HG03280 (cell line): ENCODE measurements at regions not wholly inside any gene's neighbourhood (a gene's known extent, or its start where the extent isn't known, plus 50 kb on each side); places are given as distances from the start of the nearest gene placed in this dataset.
A peak's percentile ranks its signal among the peaks of the same experiment; 100 is the strongest.

Experiments used
- ATAC-seq: cut with Tn5 transposase; IDR thresholded peaks from one replicate; pipeline ENCODE4 v1.9.1; 2021; ENCODE audit warnings: mild to moderate bottlenecking, moderate library complexity; ENCODE audit not compliant: unreplicated experiment

DNA sequence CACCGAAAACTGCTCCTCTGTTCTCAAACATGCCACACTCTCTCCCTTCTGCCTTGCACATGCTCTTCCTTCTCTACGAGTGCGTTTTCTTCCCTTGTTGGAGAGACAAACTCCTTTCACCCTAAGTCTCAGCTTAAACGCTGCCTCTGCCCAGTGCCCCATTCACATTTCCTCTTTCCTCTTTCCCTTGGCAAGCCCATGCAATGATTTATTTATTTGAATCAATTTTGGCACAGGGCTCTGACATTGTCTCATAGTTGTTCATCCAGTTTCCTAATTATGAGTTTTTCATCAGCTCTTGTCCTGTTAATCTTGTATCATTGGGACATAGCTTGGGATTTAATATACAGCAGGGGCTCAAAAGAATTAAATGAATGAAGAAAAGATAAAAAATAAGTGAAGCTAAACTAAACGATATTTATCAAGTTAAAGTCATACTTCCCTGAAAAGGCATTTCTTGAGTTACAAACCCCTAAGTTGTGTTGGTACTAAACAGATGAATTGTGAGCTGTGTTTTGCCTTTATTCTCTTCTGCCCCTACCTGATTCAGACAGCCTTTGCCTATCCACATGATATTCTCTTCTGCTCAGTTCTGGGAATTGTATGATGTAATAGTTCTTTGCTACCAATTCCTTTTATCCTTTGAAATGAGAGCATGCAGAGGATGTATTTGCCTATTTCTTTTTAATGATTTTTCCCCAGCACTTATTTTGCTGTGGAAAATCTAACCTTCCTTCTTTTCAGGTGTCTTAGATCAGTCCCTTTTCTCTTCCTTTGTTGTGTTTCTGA is 704.4 kb downstream of the UTRN start:
- ATAC-seq = no peak

DNA sequence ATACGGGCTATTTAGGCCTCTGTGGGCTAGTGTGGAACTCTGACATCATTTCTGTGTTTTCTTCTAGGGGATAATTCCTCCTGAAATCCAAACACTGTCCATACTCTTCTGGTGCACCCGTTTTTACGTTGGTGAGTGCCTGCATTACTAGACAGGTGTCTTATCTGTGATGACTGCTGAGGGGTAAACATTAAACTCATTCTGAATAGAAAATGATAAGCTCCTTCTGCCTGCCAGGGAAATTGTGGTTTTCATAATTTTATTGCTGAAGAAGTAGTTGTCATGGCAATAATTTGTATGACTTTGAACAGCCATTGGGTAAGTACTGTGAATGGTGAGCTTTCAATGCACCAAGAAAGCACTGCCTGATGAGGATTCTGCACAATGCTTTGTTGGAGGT is 705.6 kb downstream of the UTRN start:
- no peak for ATAC-seq

DNA sequence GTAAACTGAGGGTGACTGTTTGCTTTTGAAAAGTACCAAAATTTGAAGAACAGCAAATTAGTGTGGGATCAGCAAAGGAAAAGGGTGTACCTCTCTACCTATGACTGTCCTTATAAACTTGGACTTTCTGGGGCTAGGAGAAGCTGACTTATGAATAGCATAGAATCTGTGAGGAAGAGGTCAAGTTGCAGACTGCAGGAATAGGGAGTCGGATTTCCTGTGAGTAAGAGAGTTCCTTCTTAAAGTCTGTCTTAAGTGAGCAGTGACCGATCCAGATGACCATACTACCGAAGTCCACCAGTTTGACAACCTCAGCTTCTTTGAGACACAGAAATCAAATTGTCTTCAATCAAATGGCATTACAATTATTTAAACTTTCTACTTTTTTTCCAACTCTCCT is 708.7 kb downstream of the UTRN start:
- ATAC-seq = no peak

DNA sequence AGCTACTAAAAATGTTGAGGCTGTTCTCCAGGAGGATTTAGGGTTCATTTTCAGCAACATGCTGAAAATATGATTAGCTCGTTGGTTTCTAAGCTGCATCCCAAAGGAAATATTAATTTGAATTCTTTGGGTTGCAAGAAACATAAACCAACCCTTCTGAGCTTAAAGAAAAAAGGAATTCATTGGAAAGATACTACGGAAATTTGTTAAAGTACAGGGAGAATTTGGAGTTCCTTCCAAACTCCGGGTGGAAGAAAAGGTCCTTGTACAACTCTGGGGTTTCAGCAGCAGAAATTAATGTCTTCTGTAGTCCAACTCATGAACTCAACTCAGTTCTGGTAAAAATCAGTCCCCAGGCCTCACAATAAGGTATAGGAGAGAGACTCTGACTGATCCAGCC is 712.9 kb downstream of the UTRN start:
- ATAC-seq = no peak

DNA sequence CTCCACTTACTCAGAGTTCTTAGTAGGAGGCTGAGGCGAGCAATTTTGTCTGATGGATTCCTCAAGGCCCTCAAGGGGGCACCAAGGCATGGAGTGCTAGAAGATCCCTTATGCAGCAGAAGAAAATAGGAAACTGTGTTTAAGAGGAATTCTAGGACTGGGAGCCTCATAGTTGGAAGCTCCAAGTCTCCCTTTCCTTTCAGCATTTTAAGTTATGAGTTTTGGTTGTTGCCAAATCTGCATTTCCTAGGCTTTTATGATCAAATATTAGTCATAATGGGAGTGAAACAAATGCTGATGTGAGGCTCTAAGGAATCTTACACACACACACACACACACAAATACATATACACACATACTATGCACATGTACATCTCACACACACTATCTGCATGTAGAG is 714.0 kb downstream of the UTRN start:
- no peak for ATAC-seq

DNA sequence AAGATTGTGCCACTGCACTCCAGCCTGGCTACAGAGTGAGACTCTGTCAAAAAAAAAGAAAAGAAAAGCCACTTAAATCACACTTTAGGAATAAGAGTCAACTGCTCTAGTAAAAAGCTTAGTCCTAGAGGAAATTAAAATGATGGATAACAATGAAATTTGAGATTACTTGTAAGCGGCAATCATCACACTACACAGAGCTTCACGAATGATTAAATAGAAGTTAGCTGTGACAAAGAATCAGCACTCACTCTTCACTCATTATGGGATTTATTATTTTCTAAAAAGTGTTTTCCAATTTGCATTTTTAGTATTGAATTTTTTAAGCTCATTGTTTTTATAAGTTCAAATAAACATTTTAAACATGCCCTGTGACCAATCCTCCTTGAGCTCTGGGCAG is 718.0 kb downstream of the UTRN start:
- no peak for ATAC-seq

DNA sequence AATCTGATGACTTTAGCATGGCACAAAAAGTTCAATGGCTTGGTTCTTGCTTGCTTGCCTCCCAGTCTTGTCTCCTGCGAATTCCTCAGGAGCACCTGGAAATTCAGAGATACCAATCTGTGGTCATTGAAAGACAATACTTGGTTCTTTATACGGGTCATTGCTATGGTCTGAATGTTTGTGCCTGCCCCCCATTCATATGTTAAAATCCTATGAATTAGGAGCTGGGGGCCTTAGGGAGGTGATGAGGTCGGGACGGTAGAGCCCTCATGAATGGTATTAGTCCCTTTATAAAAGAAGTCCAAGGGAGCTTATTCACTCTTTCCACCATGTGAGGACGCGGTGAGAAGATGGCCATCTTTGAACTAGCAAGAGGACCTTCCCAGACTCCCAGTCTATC is 721.8 kb downstream of the UTRN start:
- no peak for ATAC-seq

DNA sequence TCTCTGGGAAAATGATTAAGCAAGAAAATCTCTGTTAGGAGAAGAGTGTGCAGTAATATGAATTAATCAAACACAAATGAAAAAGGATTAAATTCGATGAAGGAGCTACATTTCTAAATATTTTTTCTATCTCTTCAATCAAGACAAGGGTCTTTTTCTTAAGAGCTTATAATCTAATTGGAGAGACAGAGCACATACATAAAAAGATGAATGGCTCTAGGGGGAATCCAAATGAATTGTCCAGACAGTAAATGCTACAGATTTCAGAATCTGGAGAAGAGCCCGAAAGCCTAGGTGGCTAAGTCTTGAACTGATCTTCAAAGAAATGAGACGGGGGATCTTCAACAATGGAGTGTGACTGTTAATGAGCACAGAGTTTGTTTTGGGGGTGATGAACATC is 723.6 kb downstream of the UTRN start:
- ATAC-seq = no peak

DNA sequence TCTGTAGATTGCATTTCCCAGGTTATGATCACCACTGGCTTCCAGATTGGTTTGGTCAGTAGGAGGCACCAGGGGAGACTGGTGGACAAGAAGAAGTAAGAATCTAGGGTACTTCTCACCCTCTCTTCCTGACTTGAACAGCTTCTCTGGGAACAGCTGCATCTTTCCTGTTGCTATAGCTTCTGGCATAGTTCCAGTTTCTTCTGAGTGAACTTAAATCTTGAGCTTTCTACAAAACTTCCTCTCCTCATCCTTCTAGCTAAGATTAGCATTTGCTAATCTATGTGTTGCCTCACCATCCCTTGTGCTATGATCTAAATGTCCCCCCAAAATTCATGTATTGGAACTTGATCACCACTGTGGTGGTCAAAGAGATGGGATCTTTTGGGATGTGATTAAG is 724.6 kb downstream of the UTRN start:
- ATAC-seq = no peak

DNA sequence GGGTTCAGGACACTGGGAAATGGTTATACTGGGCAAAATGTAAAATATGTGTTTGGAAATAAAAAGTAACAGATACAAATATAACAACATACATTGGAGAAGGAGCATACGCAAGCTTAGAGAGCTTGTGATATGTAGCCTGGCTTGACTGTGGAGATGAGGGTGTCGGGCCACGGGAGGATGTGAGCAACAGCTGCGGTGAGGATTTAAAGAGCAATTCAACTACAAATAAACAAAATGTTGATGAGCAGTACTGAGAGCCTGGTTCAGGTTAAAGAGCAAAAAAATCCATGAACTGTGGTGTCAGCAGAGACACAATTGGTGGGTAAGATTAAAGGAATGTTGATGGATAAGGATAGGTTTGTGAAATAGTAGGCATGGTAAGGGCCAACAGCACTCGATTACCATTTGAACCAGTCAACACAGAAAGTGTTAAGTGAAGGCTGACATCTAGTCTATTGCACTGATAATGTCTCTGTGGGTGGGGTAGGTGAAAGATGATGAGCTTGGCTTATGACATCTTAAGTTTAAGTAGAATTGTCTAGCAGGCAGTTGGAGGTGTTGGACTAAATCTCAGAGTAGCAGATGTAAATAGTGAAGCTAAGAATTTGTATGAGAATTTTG is 723.2 kb downstream of the EPM2A start:
- ATAC-seq = no peak

DNA sequence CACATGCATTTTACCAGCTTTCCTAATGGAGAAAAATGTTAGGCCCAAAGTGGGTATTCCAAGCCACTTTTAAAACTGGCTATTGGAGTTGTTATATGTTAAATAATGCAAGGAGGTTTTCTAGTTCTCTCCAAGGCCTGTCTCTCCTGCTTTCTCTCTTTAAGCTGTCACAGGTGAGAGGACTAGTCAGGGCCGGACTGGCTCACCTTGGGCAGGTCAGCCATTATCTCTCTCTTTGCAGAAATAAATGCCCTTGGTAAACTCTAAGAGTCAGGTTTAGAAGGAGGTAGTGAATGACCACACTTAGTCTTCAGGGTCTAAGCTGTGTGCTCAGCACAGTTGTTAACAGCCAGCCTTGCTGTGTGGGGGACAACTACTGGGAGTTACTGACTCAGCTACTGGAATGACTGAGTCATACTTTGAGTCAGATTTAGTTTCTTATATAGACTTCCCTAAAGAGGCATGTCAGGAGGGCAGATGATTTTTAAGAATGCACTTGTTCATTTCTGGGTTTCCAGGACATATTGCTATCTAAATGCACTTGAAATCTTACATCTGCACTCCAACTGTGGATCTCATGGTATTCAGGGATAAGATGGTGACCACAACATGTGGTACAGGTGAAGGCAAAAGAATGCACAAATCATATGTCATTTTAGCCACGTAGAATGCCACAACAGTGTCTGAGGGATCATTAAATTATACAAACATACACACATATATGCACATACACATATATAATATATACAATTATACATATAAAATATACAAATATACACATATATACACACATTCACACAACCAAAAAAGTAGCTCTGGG is 719.4 kb downstream of the EPM2A start:
- ATAC-seq = peak; percentile 97

DNA sequence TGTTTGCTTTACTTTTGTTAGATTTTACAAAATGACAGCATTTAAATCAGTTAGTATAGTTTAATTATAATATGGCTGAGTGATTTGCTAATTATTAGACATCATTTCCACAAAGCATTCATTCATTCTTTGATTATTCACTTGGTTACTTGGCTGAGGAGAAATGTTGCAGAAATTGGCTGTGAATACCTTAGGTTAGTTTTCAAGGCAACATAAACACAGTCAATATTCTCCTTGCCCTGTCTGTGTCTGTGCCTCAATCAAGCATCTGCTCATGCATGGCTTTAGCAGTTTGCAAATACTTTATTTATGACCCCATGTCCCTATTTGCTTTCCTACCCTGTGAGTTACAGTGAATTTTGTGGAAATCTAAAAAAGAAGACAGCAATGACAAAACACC is 718.3 kb downstream of the EPM2A start:
- ATAC-seq = no peak

DNA sequence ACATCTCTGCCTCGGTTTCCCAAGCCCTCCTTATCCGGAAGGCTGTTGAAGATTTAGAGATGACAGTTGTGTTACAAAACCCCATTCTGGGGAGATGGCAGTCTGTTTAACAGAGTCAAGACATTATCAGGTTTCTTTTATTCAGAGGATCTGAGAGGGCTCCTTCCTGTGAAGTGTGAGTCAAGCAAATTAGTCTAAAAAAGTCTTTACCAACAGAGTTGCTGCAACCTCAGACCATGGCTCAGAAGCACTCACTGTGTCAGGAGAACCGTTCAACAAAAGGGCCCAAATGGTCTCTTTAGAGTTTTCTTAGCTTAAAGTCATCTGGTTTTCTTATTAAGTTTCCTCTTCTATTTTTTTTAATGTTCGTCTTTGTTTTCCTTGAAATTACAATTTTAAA is 717.8 kb downstream of the EPM2A start:
- no peak for ATAC-seq

DNA sequence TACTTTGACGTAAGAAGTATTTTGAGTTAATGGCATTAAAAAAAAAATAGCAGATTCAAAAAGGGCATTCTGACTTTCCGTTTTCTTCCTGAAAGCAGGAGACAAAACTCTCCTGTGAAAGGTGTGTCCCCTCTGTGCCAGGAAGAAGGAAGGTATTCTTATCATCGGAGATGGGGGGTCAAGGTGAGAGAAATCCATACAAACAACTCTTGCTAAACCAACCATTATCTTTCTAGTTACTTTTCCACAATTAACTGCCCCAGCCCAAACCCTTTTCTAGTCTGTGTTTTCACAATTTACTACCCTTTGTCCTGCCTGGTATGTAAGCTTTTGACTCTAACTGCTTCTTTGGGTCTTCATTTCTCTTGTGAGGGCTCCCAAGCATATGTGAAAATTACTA is 717.3 kb downstream of the EPM2A start:
- no peak for ATAC-seq

DNA sequence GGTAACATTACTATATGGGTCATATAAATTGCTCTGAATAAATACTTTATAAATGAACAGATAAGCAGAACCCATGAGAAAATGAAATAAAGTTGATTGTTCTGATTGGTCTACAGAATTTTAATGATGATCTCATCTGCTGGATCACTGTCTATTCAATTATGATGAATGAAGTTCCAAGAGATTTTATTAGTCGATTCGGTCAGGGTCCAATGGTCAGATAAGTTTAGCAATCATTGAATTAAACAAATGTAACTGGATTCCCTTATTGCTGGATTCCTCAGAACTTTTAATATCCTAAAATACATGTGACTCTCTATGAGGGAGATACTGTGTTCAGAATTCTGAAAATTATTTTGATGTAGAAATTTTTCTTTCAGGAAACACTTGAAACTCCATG is 715.2 kb downstream of the EPM2A start:
- ATAC-seq = no peak

DNA sequence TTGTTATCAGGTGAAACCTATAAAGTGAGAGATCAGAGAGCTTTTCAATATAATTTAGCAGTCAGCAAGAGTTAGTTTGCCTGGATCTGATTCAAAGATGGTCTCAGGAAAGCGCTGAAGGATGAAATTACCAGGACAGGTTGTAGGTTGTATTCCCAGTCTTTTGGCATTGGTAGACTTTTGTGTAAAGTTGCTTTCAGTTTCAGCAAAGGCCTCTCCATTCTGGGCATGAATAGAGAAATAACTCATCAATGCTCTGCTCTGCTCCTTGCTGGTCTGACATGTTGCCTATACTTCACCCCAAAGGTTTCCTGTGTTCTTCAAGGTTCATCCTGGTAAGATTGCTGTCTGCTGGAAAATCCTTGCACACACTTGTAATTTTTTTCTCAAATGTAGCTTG is 714.8 kb downstream of the EPM2A start:
- ATAC-seq = no peak

DNA sequence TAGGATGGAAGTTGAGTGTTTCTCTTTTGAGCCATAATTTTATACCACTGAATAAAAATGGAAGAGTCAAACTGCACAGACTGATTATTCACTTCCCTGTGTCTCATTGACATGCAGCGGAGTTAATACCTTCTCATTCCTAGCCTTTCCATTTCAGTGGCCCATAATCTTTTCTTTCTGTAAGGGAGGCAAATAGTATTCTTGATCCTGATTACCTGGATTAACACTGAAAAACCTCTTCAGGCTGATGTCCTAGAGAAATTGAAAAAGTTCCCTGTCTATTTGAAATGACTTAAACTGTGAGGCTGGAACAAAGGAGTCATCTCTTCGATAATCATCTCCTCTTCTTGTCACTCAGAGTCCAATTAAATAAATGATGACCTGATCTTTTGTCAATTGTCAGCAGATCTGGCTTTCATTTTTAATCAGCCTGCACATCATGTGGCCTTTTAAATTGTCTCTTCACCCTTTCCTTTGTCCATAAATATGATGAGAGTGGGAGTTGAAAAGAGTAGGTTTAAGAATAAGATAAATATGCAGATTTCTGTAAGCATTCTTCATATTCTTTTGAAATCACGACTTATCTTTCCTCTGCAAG is 713.0 kb downstream of the EPM2A start:
- ATAC-seq = no peak

DNA sequence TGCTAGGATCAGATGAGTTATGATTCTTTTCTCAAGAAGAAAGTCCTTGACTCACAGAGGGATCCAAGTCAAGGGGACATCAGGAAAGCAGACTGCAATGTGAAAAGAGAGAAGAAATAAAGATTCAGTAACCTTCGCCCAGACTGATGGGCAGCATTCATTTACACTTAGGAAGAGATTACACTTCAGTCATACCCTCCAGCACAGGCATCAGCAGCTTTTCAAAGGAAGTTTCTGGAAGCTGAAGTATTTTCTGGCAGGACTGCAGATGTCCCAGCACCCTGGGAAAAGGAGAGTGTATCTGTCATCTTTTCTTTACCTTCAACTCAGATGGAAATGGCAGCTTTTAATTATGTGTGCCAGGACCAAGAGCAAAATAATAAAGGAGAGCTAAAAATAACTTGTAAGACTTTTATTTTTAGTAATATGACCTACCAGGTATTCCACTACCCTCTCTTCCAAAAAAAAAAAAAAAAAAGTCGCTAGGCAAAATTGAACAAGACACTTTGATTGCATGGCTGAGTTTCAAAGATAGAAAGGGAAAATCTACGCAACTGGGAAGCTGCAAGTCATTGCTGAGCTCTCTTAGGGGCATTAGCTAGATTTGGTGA is 712.1 kb downstream of the EPM2A start:
- no peak for ATAC-seq

DNA sequence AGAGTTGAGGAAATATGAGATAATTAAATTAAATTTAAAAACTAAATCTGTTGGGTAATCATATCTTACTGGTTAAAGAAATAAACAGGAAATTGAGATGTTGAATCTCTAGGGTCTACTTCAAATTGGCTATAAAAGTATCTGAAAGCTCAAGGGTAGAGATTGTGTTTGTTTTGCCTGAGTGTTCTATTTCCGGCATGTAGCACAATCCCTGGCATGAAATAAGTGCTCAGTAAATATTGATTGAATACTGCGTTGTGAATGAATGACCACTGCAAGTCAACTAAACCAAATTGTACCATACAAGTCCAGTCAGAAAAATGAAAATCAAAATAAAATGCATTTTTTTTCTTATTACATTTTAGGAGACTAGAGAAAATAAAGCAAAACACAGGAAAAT is 709.8 kb downstream of the EPM2A start:
- no peak for ATAC-seq

DNA sequence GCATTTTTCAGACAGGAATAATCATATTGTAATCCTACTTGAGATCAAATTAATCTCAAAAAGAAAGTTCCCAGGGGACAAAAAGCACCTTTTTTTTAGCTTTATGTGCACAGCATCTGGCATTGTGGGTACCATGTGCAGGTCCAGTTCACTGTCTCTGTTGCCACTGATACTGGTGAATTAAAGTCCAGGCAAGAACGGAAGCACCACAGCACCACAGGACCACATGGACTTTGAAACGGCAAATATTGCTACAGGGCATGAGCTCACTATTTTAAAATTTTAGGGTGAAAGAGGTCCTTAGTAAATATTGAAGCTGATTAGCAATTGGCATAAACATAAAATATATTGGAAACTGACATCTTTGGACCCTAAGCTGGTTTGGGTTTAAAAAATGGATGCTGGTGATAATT is 709.0 kb downstream of the EPM2A start:
- no peak for ATAC-seq

DNA sequence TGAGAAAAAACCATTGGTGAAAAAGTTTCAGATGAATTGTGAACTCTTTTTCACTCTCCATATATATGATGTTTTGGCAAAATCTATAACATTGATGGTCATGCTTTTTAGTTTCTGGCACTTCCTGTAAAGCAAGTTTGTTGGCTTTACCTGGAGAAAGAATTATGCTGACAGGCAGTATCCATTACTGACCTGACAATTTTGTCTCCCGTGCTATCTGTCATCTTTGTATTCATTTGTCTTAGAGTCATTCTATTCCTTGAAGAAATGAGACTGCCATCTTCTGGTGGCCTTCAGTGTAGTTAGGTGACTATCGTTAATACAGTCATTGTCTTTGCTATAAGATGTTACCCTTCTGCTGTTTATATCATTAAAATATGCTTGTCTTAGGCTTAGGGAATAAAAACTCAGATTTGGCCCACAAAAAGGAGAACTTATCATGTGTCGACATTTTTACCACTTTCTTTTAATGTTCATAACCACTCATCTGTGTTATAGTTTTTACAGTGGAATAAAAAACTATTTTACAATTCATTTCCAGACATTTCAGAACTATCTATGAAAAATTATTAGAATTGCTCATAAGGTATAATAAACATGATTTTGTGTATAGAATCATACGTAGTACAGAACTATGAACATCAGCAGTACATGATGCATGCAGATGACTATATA is 707.0 kb downstream of the EPM2A start:
- ATAC-seq = peak; percentile 76
